Sigmoid colon (tissue), 6 donors: ENCODE measurements at regions not wholly inside any gene's neighbourhood (a gene's known extent, or its start where the extent isn't known, plus 50 kb on each side); places are given as distances from the start of the nearest gene placed in this dataset.

ENCODE experiments used
- DNase-seq: peaks from one replicate; pipeline ENCODE4 v3.0.0-alpha.2; 2019
- H3K27ac ChIP-seq, 4 donors: fragments of 200-600 bp; sonication (generic); one replicate each; pipeline ENCODE4 v1.5.1; 2016 to 2019; ENCODE audit warnings: mild to moderate bottlenecking in 1 of 4
- H3K27me3 ChIP-seq, 3 donors: fragments of 200-600 bp; sonication (generic); one replicate each; pipeline ENCODE4 v1.5.1; 2019; ENCODE audit warnings: mild to moderate bottlenecking in 1 of 3
- H3K36me3 ChIP-seq, 4 donors: fragments of 200-600 bp; sonication (generic); one replicate each; pipeline ENCODE4 v1.5.1; 2016 to 2019
- H3K4me1 ChIP-seq, 4 donors: fragments of 200-600 bp; sonication (generic); one replicate each; pipeline ENCODE4 v1.5.1; 2017 to 2019
- H3K4me3 ChIP-seq, 4 donors: fragments of 200-600 bp; sonication (generic); one replicate each; pipeline ENCODE4 v1.5.1; 2017 to 2019; ENCODE audit warnings: mild to moderate bottlenecking in 2 of 4, moderate library complexity in 1 of 4
- H3K9me3 ChIP-seq, 4 donors: fragments of 200-600 bp in 3 of 4; sonication (generic) in 3 of 4; one replicate each; pipeline versions ENCODE4 v1.5.1 to v1.6.1; 2013 to 2019
- EP300 ChIP-seq, 4 donors: sonication (generic); formaldehyde crosslinking; IDR thresholded peaks; one replicate each; pipeline ENCODE4 v1.6.1; 2017; ENCODE audit warnings: antibody characterized with exemption in 4 of 4
- POLR2A ChIP-seq, 2 donors: fragments of 450-650 bp; IDR thresholded peaks; one replicate each; pipeline ENCODE4 v1.6.1; 2016; ENCODE audit warnings: antibody characterized with exemption in 2 of 2, mild to moderate bottlenecking in 2 of 2, moderate library complexity in 2 of 2
- POLR2AphosphoS5 ChIP-seq, 4 donors: sonication (generic); formaldehyde crosslinking; IDR thresholded peaks; one replicate each; pipeline ENCODE4 v1.6.1; 2017; ENCODE audit warnings: antibody characterized with exemption in 4 of 4
- WGBS, 2 donors: extraction: QIAGEN DNeasy Blood & Tissue Kit; methylation state at CpG; one replicate each; pipeline ENCODE4 v1.1.7; 2013; 5-methylcytosine and 5-hydroxymethylcytosine counted together
- intact Hi-C: fragments of 100-400 bp; cut with DNase I; formaldehyde crosslinking; loops from one replicate; pipeline ENCODE4 v1.15.1; 2023
- TF ChIP-seq, protein P1 (sequence below), 4 experiments: fragments of 450-650 bp in 3 of 4; fragments of 200-600 bp in 1 of 4; IDR thresholded peaks; one replicate each; pipeline ENCODE4 v1.5.1; 2016 to 2019; ENCODE audit warnings: antibody characterized with exemption in 4 of 4, mild to moderate bottlenecking in 3 of 4, moderate library complexity in 2 of 4
- donor health status: healthy with polysubstance abuse.
- donor health status: healthy.

- H3K36me3 ChIP-seq, result no peaks in the 10 kb centered on the region
- no peak overlapping the region for H3K27ac ChIP-seq
- no peak for TF ChIP-seq POLR2AphosphoS5 (IDR thresholded peaks at IDR 0.05)
- TF ChIP-seq POLR2A (IDR thresholded peaks at IDR 0.05), result no peak
- no peak overlapping the region for H3K4me3 ChIP-seq
- WGBS, 2 donors, result 77 to 79% methylated on average over 10 of the region's 10 CpGs
- peaks cover 0 to 16% (median 0%) of the 10 kb centered on the region in 3 donors for H3K27me3 ChIP-seq
- no peaks in the 10 kb centered on the region for H3K9me3 ChIP-seq
- H3K4me1 ChIP-seq, result peaks cover 0 to 6% (median 0%) of the 10 kb centered on the region in 4 donors
- DNase-seq, result no peak
- intact Hi-C loops, result no loop called here
Measured at GRCh38 chr5:2391566-2391965, 359.9 kb downstream of the IRX2 start.

- Histone ChIP-seq H3K36me3 (no peaks in the 10 kb centered on the region), H3K9me3 (no peaks in the 10 kb centered on the region), H3K27ac (no peak overlapping the region), H3K4me1 (peaks cover 0 to 6% (median 0%) of the 10 kb centered on the region in 4 donors), H3K4me3 (no peak overlapping the region), H3K27me3 (peaks cover 0 to 16% (median 0%) of the 10 kb centered on the region in 3 donors)
- TF ChIP-seq POLR2A (IDR thresholded peaks at IDR 0.05) (no peak), EP300 (IDR thresholded peaks at IDR 0.05) (no peak), POLR2AphosphoS5 (IDR thresholded peaks at IDR 0.05) (no peak)
- TF ChIP-seq, protein P1, sequence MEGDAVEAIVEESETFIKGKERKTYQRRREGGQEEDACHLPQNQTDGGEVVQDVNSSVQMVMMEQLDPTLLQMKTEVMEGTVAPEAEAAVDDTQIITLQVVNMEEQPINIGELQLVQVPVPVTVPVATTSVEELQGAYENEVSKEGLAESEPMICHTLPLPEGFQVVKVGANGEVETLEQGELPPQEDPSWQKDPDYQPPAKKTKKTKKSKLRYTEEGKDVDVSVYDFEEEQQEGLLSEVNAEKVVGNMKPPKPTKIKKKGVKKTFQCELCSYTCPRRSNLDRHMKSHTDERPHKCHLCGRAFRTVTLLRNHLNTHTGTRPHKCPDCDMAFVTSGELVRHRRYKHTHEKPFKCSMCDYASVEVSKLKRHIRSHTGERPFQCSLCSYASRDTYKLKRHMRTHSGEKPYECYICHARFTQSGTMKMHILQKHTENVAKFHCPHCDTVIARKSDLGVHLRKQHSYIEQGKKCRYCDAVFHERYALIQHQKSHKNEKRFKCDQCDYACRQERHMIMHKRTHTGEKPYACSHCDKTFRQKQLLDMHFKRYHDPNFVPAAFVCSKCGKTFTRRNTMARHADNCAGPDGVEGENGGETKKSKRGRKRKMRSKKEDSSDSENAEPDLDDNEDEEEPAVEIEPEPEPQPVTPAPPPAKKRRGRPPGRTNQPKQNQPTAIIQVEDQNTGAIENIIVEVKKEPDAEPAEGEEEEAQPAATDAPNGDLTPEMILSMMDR (IDR thresholded peaks at IDR 0.05), result no peak
- 87% methylated on average over 10 of the region's 10 CpGs for WGBS, 2 donors
- no peak for DNase-seq
- intact Hi-C loops, result no loop called here
Measured at GRCh38 chr5:2391021-2391420, 360.5 kb downstream of the IRX2 start.

DNA sequence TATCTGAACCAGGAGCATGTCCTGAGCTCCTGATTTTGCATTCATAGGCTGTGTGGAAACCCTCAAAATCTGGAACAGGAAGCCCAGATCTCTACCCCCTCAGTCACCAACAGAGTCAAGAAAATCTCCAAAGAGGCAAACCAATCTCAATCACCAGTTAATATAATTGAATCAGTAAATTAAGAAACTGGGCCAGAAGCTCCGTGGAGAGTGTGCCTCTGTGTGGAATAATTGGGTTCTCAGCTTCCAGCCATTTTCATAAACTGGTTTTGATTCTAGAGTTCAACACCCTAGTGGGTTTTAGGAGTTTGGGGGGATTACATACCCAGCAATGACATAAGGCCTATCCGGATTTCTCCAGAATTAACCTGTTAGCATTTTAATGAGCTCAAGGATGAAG, 362.9 kb downstream of the IRX2 start:
- intact Hi-C loops, result no loop called here
- H3K4me1 ChIP-seq, result peaks cover 0 to 6% (median 0%) of the 10 kb centered on the region in 4 donors
- H3K36me3 ChIP-seq, result no peaks in the 10 kb centered on the region
- H3K27ac ChIP-seq, result no peak overlapping the region
- no peak for DNase-seq
- 82 to 87% methylated on average over 2 of the region's 2 CpGs for WGBS, 2 donors
- H3K9me3 ChIP-seq, result no peaks in the 10 kb centered on the region
- TF ChIP-seq POLR2AphosphoS5 (IDR thresholded peaks at IDR 0.05), result no peak
- no peak for TF ChIP-seq EP300 (IDR thresholded peaks at IDR 0.05)
- TF ChIP-seq, protein P1 (IDR thresholded peaks at IDR 0.05), result no peak
- no peak for TF ChIP-seq POLR2A (IDR thresholded peaks at IDR 0.05)
- H3K4me3 ChIP-seq, result peak overlapping the region in 1 of 4 donors; percentile 28
- peaks cover 0 to 16% (median 0%) of the 10 kb centered on the region in 3 donors for H3K27me3 ChIP-seq

GRCh38 chr5:2387634-2388325, 363.7 kb downstream of the IRX2 start:
- Histone ChIP-seq H3K36me3 (no peaks in the 10 kb centered on the region), H3K9me3 (no peaks in the 10 kb centered on the region), H3K4me1 (peaks cover 0 to 6% (median 0%) of the 10 kb centered on the region in 4 donors), H3K27ac (no peak overlapping the region), H3K4me3 (peak overlapping the region in 2 of 4 donors; percentile 7 to 28), H3K27me3 (peaks cover 0 to 16% (median 0%) of the 10 kb centered on the region in 3 donors)
- intact Hi-C loops, result no loop called here
- 63 to 77% methylated on average over 29 of the region's 29 CpGs for WGBS, 2 donors
- TF ChIP-seq POLR2A (IDR thresholded peaks at IDR 0.05) (no peak), EP300 (IDR thresholded peaks at IDR 0.05) (no peak), POLR2AphosphoS5 (IDR thresholded peaks at IDR 0.05) (no peak)
- TF ChIP-seq, protein P1 (IDR thresholded peaks at IDR 0.05), result no peak
- no peak for DNase-seq

- DNase-seq, result no peak
- Histone ChIP-seq H3K9me3 (no peaks in the 10 kb centered on the region), H3K4me3 (peak overlapping the region in 1 of 4 donors; percentile 28), H3K27ac (no peak overlapping the region), H3K4me1 (peaks cover 0 to 6% (median 0%) of the 10 kb centered on the region in 4 donors), H3K36me3 (no peaks in the 10 kb centered on the region), H3K27me3 (peaks cover 0 to 16% (median 0%) of the 10 kb centered on the region in 3 donors)
- TF ChIP-seq, protein P1 (IDR thresholded peaks at IDR 0.05), result no peak
- TF ChIP-seq POLR2AphosphoS5 (IDR thresholded peaks at IDR 0.05), result no peak
- no peak for TF ChIP-seq EP300 (IDR thresholded peaks at IDR 0.05)
- no peak for TF ChIP-seq POLR2A (IDR thresholded peaks at IDR 0.05)
- intact Hi-C loops, result no loop called here
- WGBS, 2 donors, result 72 to 78% methylated on average over 11 of the region's 11 CpGs
Measured at GRCh38 chr5:2387250-2387633, 364.2 kb downstream of the IRX2 start.
